PC-3 (cell line): ENCODE measurements at regions not wholly inside any gene's neighbourhood (a gene's known extent, or its start where the extent isn't known, plus 50 kb on each side); places are given as distances from the start of the nearest gene placed in this dataset.

Experiments
- EZH2 ChIP-seq: fragments of 300-600 bp; sonication (generic); IDR thresholded peaks from one replicate; pipeline ENCODE4 v1.6.1; 2017; ENCODE audit warnings: antibody characterized with exemption, mild to moderate bottlenecking, low read length; ENCODE audit not compliant: unreplicated experiment
- EZH2phosphoT487 ChIP-seq: fragments of 300-600 bp; sonication (generic); IDR thresholded peaks from 2 replicates; pipeline ENCODE4 v1.6.1; 2018; ENCODE audit warnings: mild to moderate bottlenecking, antibody characterized with exemption, low read length, borderline replicate concordance
- TF ChIP-seq, protein P1 (sequence below): fragments of 300-600 bp; sonication (generic); conservative IDR thresholded peaks from 2 replicates; pipeline ENCODE4 v1.5.1; 2017; ENCODE audit warnings: antibody characterized with exemption, low read depth, mild to moderate bottlenecking, low read length

DNA sequence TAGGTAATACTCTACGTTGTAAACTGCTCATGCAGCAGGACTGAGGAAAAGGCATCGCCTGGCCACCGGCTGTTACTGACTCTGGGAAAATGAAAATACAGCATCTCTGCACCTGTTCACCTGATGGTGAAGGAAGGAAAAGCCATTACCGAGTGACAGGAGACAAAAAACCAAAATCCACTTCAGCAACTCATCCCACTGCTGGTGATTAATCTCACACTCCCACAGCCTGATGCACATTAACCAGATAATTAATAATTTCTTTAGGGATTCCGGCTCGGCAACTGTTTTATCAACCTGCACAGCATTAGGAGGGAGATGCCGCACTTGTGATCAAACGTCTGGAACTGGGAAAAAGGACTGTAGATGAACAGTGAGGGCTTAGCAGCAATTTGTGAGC, 183.9 kb upstream of the ESRRG start:
- TF ChIP-seq EZH2phosphoT487 (no peak), EZH2 (no peak)
- TF ChIP-seq, protein P1, sequence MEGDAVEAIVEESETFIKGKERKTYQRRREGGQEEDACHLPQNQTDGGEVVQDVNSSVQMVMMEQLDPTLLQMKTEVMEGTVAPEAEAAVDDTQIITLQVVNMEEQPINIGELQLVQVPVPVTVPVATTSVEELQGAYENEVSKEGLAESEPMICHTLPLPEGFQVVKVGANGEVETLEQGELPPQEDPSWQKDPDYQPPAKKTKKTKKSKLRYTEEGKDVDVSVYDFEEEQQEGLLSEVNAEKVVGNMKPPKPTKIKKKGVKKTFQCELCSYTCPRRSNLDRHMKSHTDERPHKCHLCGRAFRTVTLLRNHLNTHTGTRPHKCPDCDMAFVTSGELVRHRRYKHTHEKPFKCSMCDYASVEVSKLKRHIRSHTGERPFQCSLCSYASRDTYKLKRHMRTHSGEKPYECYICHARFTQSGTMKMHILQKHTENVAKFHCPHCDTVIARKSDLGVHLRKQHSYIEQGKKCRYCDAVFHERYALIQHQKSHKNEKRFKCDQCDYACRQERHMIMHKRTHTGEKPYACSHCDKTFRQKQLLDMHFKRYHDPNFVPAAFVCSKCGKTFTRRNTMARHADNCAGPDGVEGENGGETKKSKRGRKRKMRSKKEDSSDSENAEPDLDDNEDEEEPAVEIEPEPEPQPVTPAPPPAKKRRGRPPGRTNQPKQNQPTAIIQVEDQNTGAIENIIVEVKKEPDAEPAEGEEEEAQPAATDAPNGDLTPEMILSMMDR: no peak
